ENCODE measurements at regions not wholly inside any gene's neighbourhood (a gene's known extent, or its start where the extent isn't known, plus 50 kb on each side); places are given as distances from the start of the nearest gene placed in this dataset.
"Not testable (repeated sequence)": the region's sequence is repeated elsewhere in the genome, so short reads cannot be mapped to it uniquely, and the experiment has no call there.

GRCh38 chr3:125645616-125646015 lies 50.3 kb upstream of the OSBPL11 start:
- no peak for ATAC-seq
- no peak for DNase-seq

GRCh38 chr3:125646581-125646980 lies 51.3 kb upstream of the OSBPL11 start:
- DNase-seq (no peak), ATAC-seq (no peak)

GRCh38 chr3:125647318-125648014 lies 52.2 kb upstream of the OSBPL11 start:
- DNase-seq: no peak

GRCh38 chr3:125651244-125651643 lies 55.9 kb upstream of the OSBPL11 start:
- no peak for ATAC-seq
- DNase-seq: no peak

More at GRCh38 chr3:125647318-125648014, 52.2 kb upstream of the OSBPL11 start:
- no peak for ATAC-seq

GRCh38 chr3:125652349-125652748 lies 57.1 kb upstream of the OSBPL11 start:
- ATAC-seq: no peak
- no peak for DNase-seq

GRCh38 chr3:125654526-125654925 lies 59.2 kb upstream of the OSBPL11 start:
- DNase-seq: no peak
- no peak for ATAC-seq

GRCh38 chr3:125662675-125663074 lies 67.4 kb upstream of the OSBPL11 start:
- DNase-seq (no peak), ATAC-seq (no peak)

GRCh38 chr3:125670352-125670751 lies 75.1 kb upstream of the OSBPL11 start:
- no peak for DNase-seq
- no peak for ATAC-seq

- ATAC-seq: no peak
These were observed 75.6 kb upstream of the OSBPL11 start for GRCh38 chr3:125670945-125671344.

GRCh38 chr3:125671461-125672243 lies 76.4 kb upstream of the OSBPL11 start:
- ATAC-seq: no peak

More at GRCh38 chr3:125670945-125671344, 75.6 kb upstream of the OSBPL11 start:
- no peak for DNase-seq

GRCh38 chr3:125675791-125676190 lies 80.5 kb upstream of the OSBPL11 start:
- DNase-seq: no peak
- ATAC-seq: no peak

More at GRCh38 chr3:125671461-125672243, 76.4 kb upstream of the OSBPL11 start:
- no peak for DNase-seq

- DNase-seq (no peak), ATAC-seq (no peak)
These were observed 84.0 kb upstream of the OSBPL11 start for GRCh38 chr3:125679258-125679657.

- DNase-seq: no peak
- no peak for ATAC-seq
These were observed 85.8 kb upstream of the OSBPL11 start for GRCh38 chr3:125681146-125681545.

GRCh38 chr3:125681906-125682305 lies 86.6 kb upstream of the OSBPL11 start:
- not testable (repeated sequence) for ATAC-seq, DNase-seq

GRCh38 chr3:125682610-125683009 lies 87.3 kb upstream of the OSBPL11 start:
- ATAC-seq: not testable (repeated sequence)

GRCh38 chr3:125683067-125683829 lies 88.0 kb upstream of the OSBPL11 start:
- DNase-seq (no peak), ATAC-seq (no peak)

More at GRCh38 chr3:125682610-125683009, 87.3 kb upstream of the OSBPL11 start:
- not testable (repeated sequence) for DNase-seq

GRCh38 chr3:125684199-125684598 lies 88.9 kb upstream of the OSBPL11 start:
- ATAC-seq: no peak
- no peak for DNase-seq

GRCh38 chr3:125685741-125686140 lies 90.4 kb upstream of the OSBPL11 start:
- not testable (repeated sequence) for ATAC-seq, DNase-seq

- no peak for ATAC-seq
- no peak for DNase-seq
These were observed 97.1 kb upstream of the OSBPL11 start for GRCh38 chr3:125692361-125692760.

GRCh38 chr3:125693887-125694286 lies 98.6 kb upstream of the OSBPL11 start:
- no peak for DNase-seq
- ATAC-seq: no peak

GRCh38 chr3:125694761-125695294 lies 99.5 kb upstream of the OSBPL11 start:
- DNase-seq: no peak
- ATAC-seq: no peak

- no peak for ATAC-seq
- DNase-seq: no peak
These were observed 100.4 kb upstream of the OSBPL11 start for GRCh38 chr3:125695688-125696087.
